Panc1 (cell line): ENCODE measurements at regions not wholly inside any gene's neighbourhood (a gene's known extent, or its start where the extent isn't known, plus 50 kb on each side); places are given as distances from the start of the nearest gene placed in this dataset.
"Not testable (repeated sequence)": the region's sequence is repeated elsewhere in the genome, so short reads cannot be mapped to it uniquely, and the experiment has no call there.

Source experiments
- ATAC-seq: fragments of 200-7000 bp; cut with Tn5 transposase; 2 replicates; pipeline ENCODE4 v1.9.1; 2020; ENCODE audit warnings: mild to moderate bottlenecking, moderate library complexity
- BruUV-seq: library from RNA; stranded (reverse); fragments of 400-500 nt; replicated peaks from 2 replicates; lab custom pipeline; 2021; lab: Mats Ljungman, UMichigan
- CTCF ChIA-PET: fragments of 300-600 bp; sonication (Branson Sonifier 250); formaldehyde crosslinking; loops from one replicate; lab custom pipeline; 2022; ENCODE audit warnings: antibody characterized with exemption; lab: Charles Lee
- POLR2A ChIA-PET: fragments of 300-600 bp; sonication (Branson Sonifier 250); formaldehyde crosslinking; loops from one replicate; lab custom pipeline; 2022; ENCODE audit warnings: antibody characterized with exemption; lab: Charles Lee
- DNase-seq: peaks from one replicate; pipeline ENCODE4 v3.0.0-alpha.2; 2010; ENCODE audit warnings: low read depth, low spot score
- H3K27ac ChIP-seq: 2 replicates; pipeline ENCODE4 v1.5.1; 2011; ENCODE audit warnings: mild to moderate bottlenecking, low read length, inconsistent platforms
- H3K27me3 ChIP-seq: fragments of 200-500 bp; sonication (Bioruptor generic); 2 replicates; pipeline ENCODE4 v1.6.0; 2014; ENCODE audit warnings: low read length, inconsistent platforms; ENCODE audit not compliant: control insufficient read depth, insufficient read depth
- H3K36me3 ChIP-seq: fragments of 200-500 bp; sonication (Bioruptor generic); 2 replicates; pipeline ENCODE4 v1.5.1; 2014; ENCODE audit warnings: inconsistent platforms, mild to moderate bottlenecking, low read length, moderate library complexity; ENCODE audit not compliant: control insufficient read depth, insufficient read depth
- H3K4me1 ChIP-seq: 2 replicates; pipeline ENCODE4 v1.5.1; 2011; ENCODE audit warnings: inconsistent platforms, mild to moderate bottlenecking, low read length, moderate library complexity; ENCODE audit not compliant: control insufficient read depth, insufficient read depth
- H3K4me3 ChIP-seq, 2 experiments: 2 replicates each; pipeline ENCODE4 v1.5.1; 2011 to 2012; ENCODE audit warnings: low read depth in 2 of 2, low read length in 2 of 2, mild to moderate bottlenecking in 2 of 2, inconsistent platforms in 1 of 2, moderate library complexity in 1 of 2
- H3K9me3 ChIP-seq: fragments of 200-500 bp; sonication (Bioruptor generic); 2 replicates; pipeline ENCODE4 v1.5.1; 2014; ENCODE audit warnings: low read depth, mild to moderate bottlenecking, inconsistent platforms, low read length, moderate library complexity; ENCODE audit not compliant: control insufficient read depth, insufficient read depth
- POLR2AphosphoS5 ChIP-seq: IDR thresholded peaks from 2 replicates; pipeline ENCODE4 v1.6.1; 2012; ENCODE audit warnings: mild to moderate bottlenecking, low read depth, low read length, moderate library complexity
- SIN3A ChIP-seq: IDR thresholded peaks from 2 replicates; pipeline ENCODE4 v1.6.1; 2012; ENCODE audit warnings: low read depth, mild to moderate bottlenecking, low read length, moderate library complexity, borderline replicate concordance; ENCODE audit not compliant: insufficient read depth
- TCF7L2 ChIP-seq: IDR thresholded peaks from 2 replicates; pipeline ENCODE4 v1.6.1; 2011; ENCODE audit warnings: mild to moderate bottlenecking, low read depth, low read length, inconsistent platforms
- in situ Hi-C: cut with HindIII; loops from 2 replicates; pipeline ENCODE4 v1.10.0; 2016; ENCODE audit warnings: low sequenced_read_pairs, low pct_unique_long_range_greater_than_20kb
- intact Hi-C: fragments of 100-400 bp; cut with micrococcal nuclease; formaldehyde crosslinking; loops from one replicate; pipeline ENCODE4 v1.10.0; 2022; ENCODE audit not compliant: unreplicated experiment
- TF ChIP-seq, protein P1 (sequence below): fragments of 450-650 bp; IDR thresholded peaks from 2 replicates; pipeline ENCODE4 v1.5.1; 2017; ENCODE audit warnings: mild to moderate bottlenecking
- TF ChIP-seq, protein P2 (sequence below), 2 experiments: IDR thresholded peaks; 2 replicates each; pipeline ENCODE4 v1.6.1; 2011 to 2012; ENCODE audit warnings: low read depth in 2 of 2, control low read depth in 1 of 2, low read length in 1 of 2, mild to moderate bottlenecking in 1 of 2, moderate library complexity in 1 of 2; ENCODE audit not compliant: insufficient read depth in 1 of 2

DNA sequence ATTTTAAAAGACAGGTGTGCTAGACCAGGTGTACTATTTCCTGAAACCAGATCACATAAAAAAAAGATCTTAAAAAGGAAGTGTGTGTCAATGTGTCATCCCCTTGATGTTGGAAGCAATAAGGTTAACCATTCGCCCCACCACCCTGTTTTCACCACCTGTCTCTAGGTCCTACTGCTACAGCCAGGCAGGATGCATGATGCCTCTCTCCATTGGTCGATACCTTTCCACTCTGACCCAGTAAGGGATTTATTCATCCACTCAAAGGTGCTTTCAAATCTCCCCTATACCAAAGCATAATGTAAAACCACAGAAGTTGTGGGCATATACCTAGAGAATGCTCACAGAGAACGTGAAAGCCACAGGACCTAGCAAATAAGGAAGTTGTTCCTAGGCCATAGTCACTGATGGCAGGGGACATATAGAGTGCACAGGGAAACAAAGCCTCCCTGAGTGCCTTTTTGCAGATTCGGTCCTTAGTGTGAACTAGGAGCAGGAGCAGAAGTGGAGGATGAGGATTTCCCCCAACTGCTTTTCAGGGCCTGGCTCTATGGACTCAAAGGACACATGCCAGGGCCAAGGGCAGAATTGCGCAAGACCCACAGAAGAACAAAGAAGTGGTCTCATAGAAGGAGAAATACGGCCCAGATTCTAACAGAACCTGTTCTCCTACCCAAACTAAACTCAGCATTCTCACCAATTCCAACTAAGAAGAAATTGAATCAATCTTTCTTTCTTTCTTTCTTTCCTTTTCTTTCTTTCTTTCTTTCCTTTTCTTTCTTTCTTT lies 631.5 kb upstream of the NRP1 start:
- TF ChIP-seq, protein P1, sequence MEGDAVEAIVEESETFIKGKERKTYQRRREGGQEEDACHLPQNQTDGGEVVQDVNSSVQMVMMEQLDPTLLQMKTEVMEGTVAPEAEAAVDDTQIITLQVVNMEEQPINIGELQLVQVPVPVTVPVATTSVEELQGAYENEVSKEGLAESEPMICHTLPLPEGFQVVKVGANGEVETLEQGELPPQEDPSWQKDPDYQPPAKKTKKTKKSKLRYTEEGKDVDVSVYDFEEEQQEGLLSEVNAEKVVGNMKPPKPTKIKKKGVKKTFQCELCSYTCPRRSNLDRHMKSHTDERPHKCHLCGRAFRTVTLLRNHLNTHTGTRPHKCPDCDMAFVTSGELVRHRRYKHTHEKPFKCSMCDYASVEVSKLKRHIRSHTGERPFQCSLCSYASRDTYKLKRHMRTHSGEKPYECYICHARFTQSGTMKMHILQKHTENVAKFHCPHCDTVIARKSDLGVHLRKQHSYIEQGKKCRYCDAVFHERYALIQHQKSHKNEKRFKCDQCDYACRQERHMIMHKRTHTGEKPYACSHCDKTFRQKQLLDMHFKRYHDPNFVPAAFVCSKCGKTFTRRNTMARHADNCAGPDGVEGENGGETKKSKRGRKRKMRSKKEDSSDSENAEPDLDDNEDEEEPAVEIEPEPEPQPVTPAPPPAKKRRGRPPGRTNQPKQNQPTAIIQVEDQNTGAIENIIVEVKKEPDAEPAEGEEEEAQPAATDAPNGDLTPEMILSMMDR, result no peak
- TF ChIP-seq SIN3A, result no peak
- no peak for TF ChIP-seq TCF7L2
- no peak for TF ChIP-seq POLR2AphosphoS5
- TF ChIP-seq, protein P2, sequence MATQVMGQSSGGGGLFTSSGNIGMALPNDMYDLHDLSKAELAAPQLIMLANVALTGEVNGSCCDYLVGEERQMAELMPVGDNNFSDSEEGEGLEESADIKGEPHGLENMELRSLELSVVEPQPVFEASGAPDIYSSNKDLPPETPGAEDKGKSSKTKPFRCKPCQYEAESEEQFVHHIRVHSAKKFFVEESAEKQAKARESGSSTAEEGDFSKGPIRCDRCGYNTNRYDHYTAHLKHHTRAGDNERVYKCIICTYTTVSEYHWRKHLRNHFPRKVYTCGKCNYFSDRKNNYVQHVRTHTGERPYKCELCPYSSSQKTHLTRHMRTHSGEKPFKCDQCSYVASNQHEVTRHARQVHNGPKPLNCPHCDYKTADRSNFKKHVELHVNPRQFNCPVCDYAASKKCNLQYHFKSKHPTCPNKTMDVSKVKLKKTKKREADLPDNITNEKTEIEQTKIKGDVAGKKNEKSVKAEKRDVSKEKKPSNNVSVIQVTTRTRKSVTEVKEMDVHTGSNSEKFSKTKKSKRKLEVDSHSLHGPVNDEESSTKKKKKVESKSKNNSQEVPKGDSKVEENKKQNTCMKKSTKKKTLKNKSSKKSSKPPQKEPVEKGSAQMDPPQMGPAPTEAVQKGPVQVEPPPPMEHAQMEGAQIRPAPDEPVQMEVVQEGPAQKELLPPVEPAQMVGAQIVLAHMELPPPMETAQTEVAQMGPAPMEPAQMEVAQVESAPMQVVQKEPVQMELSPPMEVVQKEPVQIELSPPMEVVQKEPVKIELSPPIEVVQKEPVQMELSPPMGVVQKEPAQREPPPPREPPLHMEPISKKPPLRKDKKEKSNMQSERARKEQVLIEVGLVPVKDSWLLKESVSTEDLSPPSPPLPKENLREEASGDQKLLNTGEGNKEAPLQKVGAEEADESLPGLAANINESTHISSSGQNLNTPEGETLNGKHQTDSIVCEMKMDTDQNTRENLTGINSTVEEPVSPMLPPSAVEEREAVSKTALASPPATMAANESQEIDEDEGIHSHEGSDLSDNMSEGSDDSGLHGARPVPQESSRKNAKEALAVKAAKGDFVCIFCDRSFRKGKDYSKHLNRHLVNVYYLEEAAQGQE (IDR thresholded peaks at IDR 0.05; ENCODE audit: insufficient read depth in 1 of 2, low read depth in 2 of 2, low read length in 1 of 2), result no peak
- Histone ChIP-seq H3K27me3 (no peaks in the 10 kb centered on the region), H3K27ac (no peak overlapping the region), H3K4me3 (no peak overlapping the region), H3K9me3 (no peaks in the 10 kb centered on the region), H3K4me1 (no peaks in the 10 kb centered on the region), H3K36me3 (no peaks in the 10 kb centered on the region)
- CTCF ChIA-PET, result no interaction called here
- no TSS peak for BruUV-seq
- DNase-seq, result no peak
- ATAC-seq, result no peak
- in situ Hi-C loops, result no loop called here
- intact Hi-C loops, result no loop called here
- POLR2A ChIA-PET, result no interaction called here

DNA sequence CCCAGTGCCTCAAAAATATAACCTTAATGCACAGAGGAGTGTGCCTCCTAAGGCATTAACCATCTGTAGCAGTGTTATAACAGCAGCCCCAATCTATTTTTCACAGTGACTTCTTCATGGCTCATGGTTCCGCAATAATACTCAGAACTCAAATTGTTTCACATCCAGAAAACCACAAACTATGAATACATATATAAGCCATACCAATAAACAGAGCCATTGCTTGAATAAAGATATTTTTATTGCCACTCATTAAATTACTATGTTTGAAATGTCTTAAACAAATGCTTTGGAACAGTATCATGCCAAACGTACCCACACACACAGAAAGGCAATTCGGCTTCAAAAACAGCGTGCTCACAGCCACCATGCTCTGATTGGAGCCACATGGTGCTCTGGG lies 629.3 kb upstream of the NRP1 start:
- TF ChIP-seq, protein P1, result no peak
- TF ChIP-seq SIN3A (no peak), TCF7L2 (no peak), POLR2AphosphoS5 (no peak)
- TF ChIP-seq, protein P2 (IDR thresholded peaks at IDR 0.05; ENCODE audit: insufficient read depth in 1 of 2, low read depth in 2 of 2, low read length in 1 of 2), result no peak
- BruUV-seq, result no TSS peak
- ATAC-seq (no peak), DNase-seq (no peak)
- H3K27ac ChIP-seq, result no peak overlapping the region
- in situ Hi-C loops, result no loop called here
- H3K36me3 ChIP-seq, result no peaks in the 10 kb centered on the region
- H3K9me3 ChIP-seq, result no peaks in the 10 kb centered on the region
- H3K4me1 ChIP-seq, result no peaks in the 10 kb centered on the region
- ChIA-PET CTCF (no interaction called here), POLR2A (no interaction called here)
- intact Hi-C loops, result no loop called here
- H3K27me3 ChIP-seq, result no peaks in the 10 kb centered on the region
- H3K4me3 ChIP-seq, result no peak overlapping the region

DNA sequence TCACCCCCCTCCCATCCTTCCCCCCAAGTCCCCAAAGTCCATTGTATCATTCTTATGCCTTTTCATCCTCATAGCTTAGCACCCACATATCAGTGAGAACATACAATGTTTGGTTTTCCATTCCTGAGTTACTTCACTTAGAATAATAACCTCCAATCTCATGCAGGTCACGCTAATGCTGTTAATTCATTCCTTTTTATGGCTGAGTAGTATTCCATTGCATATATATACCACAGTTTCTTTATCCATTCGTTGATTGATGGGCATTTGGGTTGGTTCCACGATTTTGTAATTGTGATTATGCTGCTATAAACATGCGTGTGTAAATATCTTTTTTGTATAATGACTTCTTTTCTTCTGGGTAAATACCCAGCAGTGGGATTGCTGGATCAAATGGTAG lies 621.9 kb upstream of the NRP1 start:
- H3K36me3 ChIP-seq, H3K27me3 ChIP-seq, ATAC-seq, H3K27ac ChIP-seq, DNase-seq, H3K4me1 ChIP-seq, POLR2A ChIA-PET, H3K4me3 ChIP-seq, H3K9me3 ChIP-seq, BruUV-seq, intact Hi-C loops, CTCF ChIA-PET, in situ Hi-C loops: not testable (repeated sequence)
